ENCODE measurements at regions not wholly inside any gene's neighbourhood (a gene's known extent, or its start where the extent isn't known, plus 50 kb on each side); places are given as distances from the start of the nearest gene placed in this dataset.

DNA sequence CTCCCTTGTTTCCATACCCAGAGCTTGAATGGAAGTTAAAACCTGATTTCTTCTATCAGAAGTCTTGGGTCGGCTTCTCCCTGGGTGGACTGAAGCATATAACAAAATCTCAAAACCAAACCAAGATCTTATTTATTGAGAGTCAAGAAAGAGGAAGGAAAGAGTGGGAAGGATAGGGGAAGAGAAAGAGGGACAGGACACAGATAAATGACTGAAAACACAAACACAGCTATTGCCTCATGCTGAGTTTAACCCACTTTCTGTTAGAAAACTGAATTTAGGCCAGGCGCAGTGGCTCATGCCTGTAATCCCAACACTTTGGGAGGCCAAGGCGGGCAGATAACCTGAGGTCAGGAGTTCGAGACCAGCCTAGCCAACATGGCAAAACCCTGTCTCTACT lies 92.9 kb downstream of the PALM2AKAP2 start:
- TF ChIP-seq, protein P1, sequence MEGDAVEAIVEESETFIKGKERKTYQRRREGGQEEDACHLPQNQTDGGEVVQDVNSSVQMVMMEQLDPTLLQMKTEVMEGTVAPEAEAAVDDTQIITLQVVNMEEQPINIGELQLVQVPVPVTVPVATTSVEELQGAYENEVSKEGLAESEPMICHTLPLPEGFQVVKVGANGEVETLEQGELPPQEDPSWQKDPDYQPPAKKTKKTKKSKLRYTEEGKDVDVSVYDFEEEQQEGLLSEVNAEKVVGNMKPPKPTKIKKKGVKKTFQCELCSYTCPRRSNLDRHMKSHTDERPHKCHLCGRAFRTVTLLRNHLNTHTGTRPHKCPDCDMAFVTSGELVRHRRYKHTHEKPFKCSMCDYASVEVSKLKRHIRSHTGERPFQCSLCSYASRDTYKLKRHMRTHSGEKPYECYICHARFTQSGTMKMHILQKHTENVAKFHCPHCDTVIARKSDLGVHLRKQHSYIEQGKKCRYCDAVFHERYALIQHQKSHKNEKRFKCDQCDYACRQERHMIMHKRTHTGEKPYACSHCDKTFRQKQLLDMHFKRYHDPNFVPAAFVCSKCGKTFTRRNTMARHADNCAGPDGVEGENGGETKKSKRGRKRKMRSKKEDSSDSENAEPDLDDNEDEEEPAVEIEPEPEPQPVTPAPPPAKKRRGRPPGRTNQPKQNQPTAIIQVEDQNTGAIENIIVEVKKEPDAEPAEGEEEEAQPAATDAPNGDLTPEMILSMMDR (IDR thresholded peaks at IDR 0.05; ENCODE audit: poor library complexity), result no peak
- TF ChIP-seq EZH2phosphoT487 (IDR thresholded peaks at IDR 0.05; ENCODE audit: low read depth, severe bottlenecking, unreplicated experiment) (no peak), EZH2 (IDR thresholded peaks at IDR 0.05; ENCODE audit: borderline replicate concordance) (no peak)

All from hepatocyte (in vitro differentiated cells).